Cardiac muscle cell (in vitro differentiated cells and primary cell): ENCODE measurements at regions not wholly inside any gene's neighbourhood (a gene's known extent, or its start where the extent isn't known, plus 50 kb on each side); places are given as distances from the start of the nearest gene placed in this dataset.
"Not testable (repeated sequence)": the region's sequence is repeated elsewhere in the genome, so short reads cannot be mapped to it uniquely, and the experiment has no call there.

Source experiments
- DNase-seq, 2 donors: peaks; one replicate each; pipeline versions ENCODE4 v3.0.0 to v3.0.0-alpha.2; 2010 to 2017; ENCODE audit warnings: low read depth in 1 of 2, low spot score in 1 of 2
- H3K27ac ChIP-seq: fragments of 200-600 bp; sonication (generic); 2 replicates; pipeline ENCODE4 v1.5.1; 2016
- H3K27me3 ChIP-seq: fragments of 200-600 bp; sonication (generic); 2 replicates; pipeline ENCODE4 v1.6.0; 2016; ENCODE audit warnings: control low read depth
- H3K36me3 ChIP-seq: fragments of 200-600 bp; sonication (generic); 2 replicates; pipeline ENCODE4 v1.5.1; 2016; ENCODE audit warnings: control low read depth
- H3K4me1 ChIP-seq: fragments of 200-600 bp; sonication (generic); 2 replicates; pipeline ENCODE4 v1.8.1; 2017; ENCODE audit warnings: low read depth, mild to moderate bottlenecking, mixed run types
- H3K4me3 ChIP-seq: fragments of 200-600 bp; sonication (generic); 2 replicates; pipeline ENCODE4 v1.5.1; 2016; ENCODE audit warnings: mild to moderate bottlenecking
- H3K9me3 ChIP-seq: fragments of 200-600 bp; sonication (generic); 2 replicates; pipeline ENCODE4 v1.5.1; 2017; ENCODE audit warnings: low read depth, mild to moderate bottlenecking, control low read depth
- CTCF ChIP-seq: IDR thresholded peaks from 2 replicates; pipeline ENCODE4 v1.5.1; 2012; ENCODE audit warnings: low read depth, mild to moderate bottlenecking, low read length

GRCh38 chr13:79625517-79625916 lies 144.6 kb downstream of the NDFIP2 start:
- no peak overlapping the region for H3K4me3 ChIP-seq
- no peak overlapping the region for H3K27ac ChIP-seq
- no peak for TF ChIP-seq CTCF
- no peaks in the 10 kb centered on the region for H3K9me3 ChIP-seq
- peaks cover 11% of the 10 kb centered on the region for H3K4me1 ChIP-seq
- no peaks in the 10 kb centered on the region for H3K36me3 ChIP-seq
- H3K27me3 ChIP-seq, result no peaks in the 10 kb centered on the region
- no peak for DNase-seq

- Histone ChIP-seq H3K36me3 (no peaks in the 10 kb centered on the region), H3K27ac (no peak overlapping the region), H3K9me3 (no peaks in the 10 kb centered on the region), H3K4me3 (no peak overlapping the region), H3K4me1 (peaks cover 4% of the 10 kb centered on the region), H3K27me3 (no peaks in the 10 kb centered on the region)
- TF ChIP-seq CTCF, result no peak
- no peak for DNase-seq
Measured at GRCh38 chr13:79621902-79622301, 140.9 kb downstream of the NDFIP2 start.

- Histone ChIP-seq H3K36me3 (no peaks in the 10 kb centered on the region), H3K27me3 (no peaks in the 10 kb centered on the region), H3K9me3 (no peaks in the 10 kb centered on the region), H3K4me1 (peaks cover 3% of the 10 kb centered on the region), H3K4me3 (no peak overlapping the region), H3K27ac (no peak overlapping the region)
- no peak for TF ChIP-seq CTCF
- no peak for DNase-seq
Measured at GRCh38 chr13:79621449-79621848, 140.5 kb downstream of the NDFIP2 start.

GRCh38 chr13:79614250-79614918 lies 133.4 kb downstream of the NDFIP2 start:
- no peak overlapping the region for H3K27ac ChIP-seq
- H3K4me3 ChIP-seq, result no peak overlapping the region
- no peaks in the 10 kb centered on the region for H3K4me1 ChIP-seq
- no peaks in the 10 kb centered on the region for H3K9me3 ChIP-seq
- no peak for DNase-seq
- H3K27me3 ChIP-seq, result no peaks in the 10 kb centered on the region
- H3K36me3 ChIP-seq, result no peaks in the 10 kb centered on the region
- TF ChIP-seq CTCF, result no peak

GRCh38 chr13:79612604-79613003 lies 131.6 kb downstream of the NDFIP2 start:
- Histone ChIP-seq H3K4me3 (no peak overlapping the region), H3K4me1 (no peaks in the 10 kb centered on the region), H3K27me3 (no peaks in the 10 kb centered on the region), H3K9me3 (no peaks in the 10 kb centered on the region), H3K27ac (no peak overlapping the region), H3K36me3 (no peaks in the 10 kb centered on the region)
- TF ChIP-seq CTCF, result no peak
- DNase-seq, result no peak

GRCh38 chr13:79607895-79608294 lies 126.9 kb downstream of the NDFIP2 start:
- not testable (repeated sequence) for H3K4me3 ChIP-seq, H3K36me3 ChIP-seq, H3K9me3 ChIP-seq, DNase-seq, H3K27ac ChIP-seq, H3K4me1 ChIP-seq, H3K27me3 ChIP-seq
